ENCODE measurements at regions not wholly inside any gene's neighbourhood (a gene's known extent, or its start where the extent isn't known, plus 50 kb on each side); places are given as distances from the start of the nearest gene placed in this dataset.
A peak's percentile ranks its signal among the peaks of the same experiment; 100 is the strongest.

DNA sequence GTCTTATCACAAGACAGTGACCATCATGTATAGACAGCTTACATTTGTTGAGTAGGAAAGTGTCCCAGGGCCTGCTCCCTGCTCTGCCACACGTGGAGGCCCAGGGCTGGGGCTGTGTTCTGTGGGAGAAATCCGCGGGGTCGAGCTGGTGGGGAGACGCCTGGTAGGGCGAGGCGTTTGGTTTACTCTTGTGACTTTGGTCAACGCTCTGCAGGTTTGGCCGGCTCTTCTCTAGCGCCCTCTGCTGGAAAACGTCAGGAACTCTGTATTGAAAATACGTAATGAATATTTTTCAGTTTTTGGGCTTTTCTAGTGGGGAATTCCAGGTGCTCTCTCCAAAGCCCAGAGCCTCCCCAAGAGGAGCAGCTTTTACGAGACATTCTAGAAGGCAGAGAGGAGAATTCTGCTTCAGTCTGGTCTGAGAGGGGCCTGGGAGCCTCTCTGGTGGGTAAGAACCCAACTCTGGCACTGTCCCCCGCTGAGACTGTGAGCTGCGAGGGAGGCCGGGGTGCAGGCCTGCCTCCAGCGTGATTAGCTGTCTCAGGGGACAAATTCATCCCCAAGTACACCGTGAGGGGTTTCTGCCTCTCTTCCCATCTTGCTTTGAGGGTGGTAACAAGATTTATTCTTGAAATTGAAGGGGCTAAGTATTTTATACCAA lies 112.6 kb upstream of the RALGAPA2 start (continued):
- TF ChIP-seq, protein P1, sequence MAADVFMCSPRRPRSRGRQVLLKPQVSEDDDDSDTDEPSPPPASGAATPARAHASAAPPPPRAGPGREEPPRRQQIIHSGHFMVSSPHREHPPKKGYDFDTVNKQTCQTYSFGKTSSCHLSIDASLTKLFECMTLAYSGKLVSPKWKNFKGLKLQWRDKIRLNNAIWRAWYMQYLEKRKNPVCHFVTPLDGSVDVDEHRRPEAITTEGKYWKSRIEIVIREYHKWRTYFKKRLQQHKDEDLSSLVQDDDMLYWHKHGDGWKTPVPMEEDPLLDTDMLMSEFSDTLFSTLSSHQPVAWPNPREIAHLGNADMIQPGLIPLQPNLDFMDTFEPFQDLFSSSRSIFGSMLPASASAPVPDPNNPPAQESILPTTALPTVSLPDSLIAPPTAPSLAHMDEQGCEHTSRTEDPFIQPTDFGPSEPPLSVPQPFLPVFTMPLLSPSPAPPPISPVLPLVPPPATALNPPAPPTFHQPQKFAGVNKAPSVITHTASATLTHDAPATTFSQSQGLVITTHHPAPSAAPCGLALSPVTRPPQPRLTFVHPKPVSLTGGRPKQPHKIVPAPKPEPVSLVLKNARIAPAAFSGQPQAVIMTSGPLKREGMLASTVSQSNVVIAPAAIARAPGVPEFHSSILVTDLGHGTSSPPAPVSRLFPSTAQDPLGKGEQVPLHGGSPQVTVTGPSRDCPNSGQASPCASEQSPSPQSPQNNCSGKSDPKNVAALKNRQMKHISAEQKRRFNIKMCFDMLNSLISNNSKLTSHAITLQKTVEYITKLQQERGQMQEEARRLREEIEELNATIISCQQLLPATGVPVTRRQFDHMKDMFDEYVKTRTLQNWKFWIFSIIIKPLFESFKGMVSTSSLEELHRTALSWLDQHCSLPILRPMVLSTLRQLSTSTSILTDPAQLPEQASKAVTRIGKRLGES (CRISPR knock-in tag; IDR thresholded peaks at IDR 0.05; ENCODE audit: borderline replicate concordance): no peak
- TF ChIP-seq, protein P2, sequence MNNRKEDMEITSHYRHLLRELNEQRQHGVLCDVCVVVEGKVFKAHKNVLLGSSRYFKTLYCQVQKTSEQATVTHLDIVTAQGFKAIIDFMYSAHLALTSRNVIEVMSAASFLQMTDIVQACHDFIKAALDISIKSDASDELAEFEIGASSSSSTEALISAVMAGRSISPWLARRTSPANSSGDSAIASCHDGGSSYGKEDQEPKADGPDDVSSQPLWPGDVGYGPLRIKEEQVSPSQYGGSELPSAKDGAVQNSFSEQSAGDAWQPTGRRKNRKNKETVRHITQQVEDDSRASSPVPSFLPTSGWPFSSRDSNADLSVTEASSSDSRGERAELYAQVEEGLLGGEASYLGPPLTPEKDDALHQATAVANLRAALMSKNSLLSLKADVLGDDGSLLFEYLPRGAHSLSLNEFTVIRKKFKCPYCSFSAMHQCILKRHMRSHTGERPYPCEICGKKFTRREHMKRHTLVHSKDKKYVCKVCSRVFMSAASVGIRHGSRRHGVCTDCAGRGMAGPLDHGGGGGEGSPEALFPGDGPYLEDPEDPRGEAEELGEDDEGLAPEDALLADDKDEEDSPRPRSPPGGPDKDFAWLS (CRISPR knock-in tag; IDR thresholded peaks at IDR 0.05; ENCODE audit: borderline replicate concordance): no peak
- TF ChIP-seq SP140L (CRISPR knock-in tag; IDR thresholded peaks at IDR 0.05; ENCODE audit: borderline replicate concordance): 0 out of 2 replicates have a peak, but pooled peaks have one; percentile 44
- TF ChIP-seq RFXANK (CRISPR knock-in tag; IDR thresholded peaks at IDR 0.05): no peak
- no peak; the same call in 1 of the 2 replicates for TF ChIP-seq GABPB1 (CRISPR knock-in tag; IDR thresholded peaks at IDR 0.05)
- no peak for TF ChIP-seq ZNF672 (CRISPR knock-in tag; IDR thresholded peaks at IDR 0.05)
- TF ChIP-seq HNF4A (CRISPR knock-in tag; IDR thresholded peaks at IDR 0.05): no peak
- no peak for TF ChIP-seq SNAPC2 (CRISPR knock-in tag; IDR thresholded peaks at IDR 0.05)
- no peak for TF ChIP-seq ZNF10 (CRISPR knock-in tag; IDR thresholded peaks at IDR 0.05; ENCODE audit: borderline replicate concordance, low read depth)
- TF ChIP-seq, protein P3, sequence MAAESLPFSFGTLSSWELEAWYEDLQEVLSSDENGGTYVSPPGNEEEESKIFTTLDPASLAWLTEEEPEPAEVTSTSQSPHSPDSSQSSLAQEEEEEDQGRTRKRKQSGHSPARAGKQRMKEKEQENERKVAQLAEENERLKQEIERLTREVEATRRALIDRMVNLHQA (CRISPR knock-in tag; IDR thresholded peaks at IDR 0.05): no peak
- no peak for TF ChIP-seq ZFP62 (CRISPR knock-in tag; IDR thresholded peaks at IDR 0.05)
- no peak for TF ChIP-seq KAT8 (CRISPR knock-in tag; IDR thresholded peaks at IDR 0.05)
- TF ChIP-seq, protein P4, sequence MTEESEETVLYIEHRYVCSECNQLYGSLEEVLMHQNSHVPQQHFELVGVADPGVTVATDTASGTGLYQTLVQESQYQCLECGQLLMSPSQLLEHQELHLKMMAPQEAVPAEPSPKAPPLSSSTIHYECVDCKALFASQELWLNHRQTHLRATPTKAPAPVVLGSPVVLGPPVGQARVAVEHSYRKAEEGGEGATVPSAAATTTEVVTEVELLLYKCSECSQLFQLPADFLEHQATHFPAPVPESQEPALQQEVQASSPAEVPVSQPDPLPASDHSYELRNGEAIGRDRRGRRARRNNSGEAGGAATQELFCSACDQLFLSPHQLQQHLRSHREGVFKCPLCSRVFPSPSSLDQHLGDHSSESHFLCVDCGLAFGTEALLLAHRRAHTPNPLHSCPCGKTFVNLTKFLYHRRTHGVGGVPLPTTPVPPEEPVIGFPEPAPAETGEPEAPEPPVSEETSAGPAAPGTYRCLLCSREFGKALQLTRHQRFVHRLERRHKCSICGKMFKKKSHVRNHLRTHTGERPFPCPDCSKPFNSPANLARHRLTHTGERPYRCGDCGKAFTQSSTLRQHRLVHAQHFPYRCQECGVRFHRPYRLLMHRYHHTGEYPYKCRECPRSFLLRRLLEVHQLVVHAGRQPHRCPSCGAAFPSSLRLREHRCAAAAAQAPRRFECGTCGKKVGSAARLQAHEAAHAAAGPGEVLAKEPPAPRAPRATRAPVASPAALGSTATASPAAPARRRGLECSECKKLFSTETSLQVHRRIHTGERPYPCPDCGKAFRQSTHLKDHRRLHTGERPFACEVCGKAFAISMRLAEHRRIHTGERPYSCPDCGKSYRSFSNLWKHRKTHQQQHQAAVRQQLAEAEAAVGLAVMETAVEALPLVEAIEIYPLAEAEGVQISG (CRISPR knock-in tag; IDR thresholded peaks at IDR 0.05): no peak
- TF ChIP-seq, protein P5, sequence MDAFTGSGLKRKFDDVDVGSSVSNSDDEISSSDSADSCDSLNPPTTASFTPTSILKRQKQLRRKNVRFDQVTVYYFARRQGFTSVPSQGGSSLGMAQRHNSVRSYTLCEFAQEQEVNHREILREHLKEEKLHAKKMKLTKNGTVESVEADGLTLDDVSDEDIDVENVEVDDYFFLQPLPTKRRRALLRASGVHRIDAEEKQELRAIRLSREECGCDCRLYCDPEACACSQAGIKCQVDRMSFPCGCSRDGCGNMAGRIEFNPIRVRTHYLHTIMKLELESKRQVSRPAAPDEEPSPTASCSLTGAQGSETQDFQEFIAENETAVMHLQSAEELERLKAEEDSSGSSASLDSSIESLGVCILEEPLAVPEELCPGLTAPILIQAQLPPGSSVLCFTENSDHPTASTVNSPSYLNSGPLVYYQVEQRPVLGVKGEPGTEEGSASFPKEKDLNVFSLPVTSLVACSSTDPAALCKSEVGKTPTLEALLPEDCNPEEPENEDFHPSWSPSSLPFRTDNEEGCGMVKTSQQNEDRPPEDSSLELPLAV (CRISPR knock-in tag; conservative IDR thresholded peaks at IDR 0.05; ENCODE audit: low read depth): no peak
- no peak for TF ChIP-seq PHB2 (IDR thresholded peaks at IDR 0.05; ENCODE audit: partially characterized antibody)
- no peak for TF ChIP-seq REXO4 (CRISPR knock-in tag; IDR thresholded peaks at IDR 0.05; ENCODE audit: borderline replicate concordance)
- TF ChIP-seq ZSCAN9 (CRISPR knock-in tag; IDR thresholded peaks at IDR 0.05; ENCODE audit: borderline replicate concordance): no peak
- TF ChIP-seq ZNF749 (CRISPR knock-in tag; IDR thresholded peaks at IDR 0.05; ENCODE audit: borderline replicate concordance): no peak
- no peak for TF ChIP-seq POLR2AphosphoS2 (IDR thresholded peaks at IDR 0.05; ENCODE audit: low read depth, low read length)
- TF ChIP-seq ZNF136 (CRISPR knock-in tag; IDR thresholded peaks at IDR 0.05; ENCODE audit: low read depth): no peak
- peak; percentile 53; the same call in 1 of the 2 replicates for TF ChIP-seq TSC22D2 (CRISPR knock-in tag; IDR thresholded peaks at IDR 0.05; ENCODE audit: borderline replicate concordance)
